Neural cell (in vitro differentiated cells): ENCODE measurements at regions not wholly inside any gene's neighbourhood (a gene's known extent, or its start where the extent isn't known, plus 50 kb on each side); places are given as distances from the start of the nearest gene placed in this dataset.

Experiments used
- H2AFZ ChIP-seq: fragments of 200-600, 300-800 bp; sonication (generic), shearing (Covaris generic); 2 replicates; pipeline ENCODE4 v1.6.0; 2014; ENCODE audit warnings: low read depth, mild to moderate bottlenecking, antibody characterized with exemption, low read length, moderate library complexity
- H3F3A ChIP-seq: fragments of 200-600 bp; shearing (Covaris generic); 2 replicates; pipeline ENCODE4 v1.6.1; 2016; ENCODE audit warnings: mild to moderate bottlenecking, moderate library complexity, mixed read lengths, antibody characterized with exemption, low read length; ENCODE audit not compliant: insufficient read depth, poor library complexity, severe bottlenecking
- H3K27ac ChIP-seq: fragments of 200-600, 300-800 bp; sonication (generic), shearing (Covaris generic); 2 replicates; pipeline ENCODE4 v1.5.1; 2014; ENCODE audit warnings: mild to moderate bottlenecking, low read length, moderate library complexity
- H3K27me3 ChIP-seq: fragments of 300-800, 200-600 bp; sonication (generic), shearing (Covaris generic); 2 replicates; pipeline ENCODE4 v1.6.0; 2014; ENCODE audit warnings: mild to moderate bottlenecking, low read depth, low read length, moderate library complexity; ENCODE audit not compliant: insufficient read depth
- H3K36me3 ChIP-seq: fragments of 300-800, 200-600 bp; sonication (generic), shearing (Covaris generic); 2 replicates; pipeline ENCODE4 v1.5.1; 2014; ENCODE audit warnings: mild to moderate bottlenecking, antibody characterized with exemption, low read length, moderate library complexity; ENCODE audit not compliant: insufficient read depth
- H3K4me2 ChIP-seq: fragments of 300-800, 200-600 bp; sonication (generic), shearing (Covaris generic); 2 replicates; pipeline ENCODE4 v1.6.0; 2014; ENCODE audit warnings: mild to moderate bottlenecking, low read length
- H3K4me3 ChIP-seq: fragments of 300-800, 200-600 bp; sonication (generic), shearing (Covaris generic); 2 replicates; pipeline ENCODE4 v1.5.1; 2014; ENCODE audit warnings: mild to moderate bottlenecking, low read length, moderate library complexity
- H3K79me2 ChIP-seq: fragments of 200-600 bp; shearing (Covaris generic); replicated peaks from 2 replicates; pipeline ENCODE4 v1.6.0; 2014; ENCODE audit warnings: mild to moderate bottlenecking, low read length, moderate library complexity; ENCODE audit not compliant: insufficient read depth
- H3K9ac ChIP-seq: fragments of 300-800, 200-600 bp; sonication (generic), shearing (Covaris generic); 2 replicates; pipeline ENCODE4 v1.6.1; 2016; ENCODE audit warnings: mild to moderate bottlenecking, low read length, mixed read lengths
- H3K9me2 ChIP-seq: fragments of 200-600 bp; shearing (Covaris generic); 2 replicates; pipeline ENCODE4 v1.6.1; 2016; ENCODE audit warnings: mild to moderate bottlenecking, low read length, mixed read lengths; ENCODE audit not compliant: insufficient read depth
- H3K9me3 ChIP-seq: fragments of 200-600, 300-800 bp; sonication (generic), shearing (Covaris generic); 2 replicates; pipeline ENCODE4 v1.6.1; 2016; ENCODE audit warnings: mild to moderate bottlenecking, mixed run types, low read length, moderate library complexity, mixed read lengths
- H4K20me1 ChIP-seq: fragments of 200-600 bp; shearing (Covaris generic); 2 replicates; pipeline ENCODE4 v1.6.1; 2016; ENCODE audit warnings: mild to moderate bottlenecking, mixed run types; ENCODE audit not compliant: insufficient read depth
- EP300 ChIP-seq: fragments of 450-650 bp; conservative IDR thresholded peaks from 2 replicates; pipeline ENCODE4 v1.6.1; 2014; ENCODE audit warnings: antibody characterized with exemption, mild to moderate bottlenecking, moderate library complexity; ENCODE audit not compliant: poor library complexity, severe bottlenecking
- EZH2 ChIP-seq: fragments of 200-600, 300-800 bp; shearing (Covaris generic), sonication (generic); IDR thresholded peaks from 2 replicates; pipeline ENCODE4 v1.6.1; 2014; ENCODE audit warnings: antibody characterized with exemption, low read length, borderline replicate concordance, mild to moderate bottlenecking; ENCODE audit not compliant: insufficient read depth, poor library complexity, severe bottlenecking
- MXI1 ChIP-seq: fragments of 450-650 bp; conservative IDR thresholded peaks from 2 replicates; pipeline ENCODE4 v1.6.1; 2014; ENCODE audit warnings: antibody characterized with exemption, mild to moderate bottlenecking; ENCODE audit not compliant: poor library complexity, severe bottlenecking
- POLR2AphosphoS5 ChIP-seq: IDR thresholded peaks from 2 replicates; pipeline ENCODE4 v1.6.1; 2012
- RAD21 ChIP-seq: fragments of 450-650 bp; conservative IDR thresholded peaks from 2 replicates; pipeline ENCODE4 v1.6.1; 2014; ENCODE audit warnings: antibody characterized with exemption, mild to moderate bottlenecking, moderate library complexity
- SMC3 ChIP-seq: fragments of 450-650 bp; conservative IDR thresholded peaks from 2 replicates; pipeline ENCODE4 v1.6.1; 2014; ENCODE audit warnings: antibody characterized with exemption, mild to moderate bottlenecking, moderate library complexity; ENCODE audit not compliant: poor library complexity
- TAF1 ChIP-seq: IDR thresholded peaks from 2 replicates; pipeline ENCODE4 v1.6.1; 2012; ENCODE audit warnings: low read depth
- TF ChIP-seq, protein P1 (sequence below): IDR thresholded peaks from 2 replicates; pipeline ENCODE4 v1.6.1; 2012; ENCODE audit warnings: borderline replicate concordance
- TF ChIP-seq, protein P2 (sequence below): fragments of 450-650 bp; IDR thresholded peaks from 2 replicates; pipeline ENCODE4 v1.5.1; 2014; ENCODE audit warnings: antibody characterized with exemption, mild to moderate bottlenecking, moderate library complexity; ENCODE audit not compliant: poor library complexity, severe bottlenecking

DNA sequence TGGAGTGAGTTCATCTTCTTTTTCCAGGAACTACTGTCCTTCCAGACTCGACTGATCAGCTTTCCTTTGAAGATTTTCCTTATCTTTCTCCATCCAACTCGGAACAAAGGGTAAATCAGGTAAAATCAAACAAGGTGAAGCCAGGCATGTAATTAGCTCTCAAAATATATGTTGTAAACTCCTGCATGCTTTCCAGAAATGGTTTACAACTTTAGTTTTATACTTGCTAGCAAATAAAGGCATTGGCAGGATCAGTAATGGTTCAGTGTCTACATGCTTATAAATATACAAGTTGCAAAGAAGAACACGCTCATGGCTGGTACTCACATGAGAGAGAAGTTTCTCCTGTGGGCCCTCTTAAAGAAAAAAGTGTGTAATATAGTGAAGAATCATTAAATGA lies 102.5 kb downstream of the FSCB start:
- peaks cover 3% of the 10 kb centered on the region for H3F3A ChIP-seq
- H3K4me2 ChIP-seq = peak overlapping the region; percentile 29
- no peak overlapping the region for H3K9ac ChIP-seq
- TF ChIP-seq MXI1 (no peak), EZH2 (no peak), SMC3 (no peak)
- H4K20me1 ChIP-seq = no peaks in the 10 kb centered on the region
- H3K79me2 ChIP-seq = no peaks in the 10 kb centered on the region
- no peaks in the 10 kb centered on the region for H3K9me2 ChIP-seq
- no peaks in the 10 kb centered on the region for H3K36me3 ChIP-seq
- peak overlapping the region; percentile 42 for H3K4me3 ChIP-seq
- H2AFZ ChIP-seq = no peak overlapping the region
- H3K9me3 ChIP-seq = no peaks in the 10 kb centered on the region
- H3K27me3 ChIP-seq = no peaks in the 10 kb centered on the region
- peak overlapping the region; percentile 36 for H3K27ac ChIP-seq

DNA sequence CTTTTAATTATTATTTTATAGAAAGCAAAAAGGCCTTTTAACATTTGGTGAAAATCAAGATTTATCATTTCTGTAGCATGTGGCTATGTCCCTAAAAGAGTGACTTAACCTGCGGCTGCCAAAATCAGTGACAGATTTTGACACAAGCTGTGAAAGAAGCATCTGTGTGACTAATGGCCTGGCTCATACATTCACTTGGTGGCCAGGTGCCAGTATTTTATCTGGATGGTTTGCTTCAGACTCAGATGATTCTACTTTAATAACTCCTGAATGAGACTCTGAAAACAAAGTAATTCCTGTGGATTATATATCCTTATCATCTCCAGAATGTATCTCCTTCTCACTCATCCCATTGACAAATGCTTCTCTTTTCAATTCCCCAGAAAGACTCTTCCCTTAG lies 103.0 kb downstream of the FSCB start:
- no peaks in the 10 kb centered on the region for H3K9me3 ChIP-seq
- TF ChIP-seq EZH2 = no peak
- no peak for TF ChIP-seq TAF1
- TF ChIP-seq RAD21 = no peak
- no peak for TF ChIP-seq MXI1
- TF ChIP-seq, protein P1, sequence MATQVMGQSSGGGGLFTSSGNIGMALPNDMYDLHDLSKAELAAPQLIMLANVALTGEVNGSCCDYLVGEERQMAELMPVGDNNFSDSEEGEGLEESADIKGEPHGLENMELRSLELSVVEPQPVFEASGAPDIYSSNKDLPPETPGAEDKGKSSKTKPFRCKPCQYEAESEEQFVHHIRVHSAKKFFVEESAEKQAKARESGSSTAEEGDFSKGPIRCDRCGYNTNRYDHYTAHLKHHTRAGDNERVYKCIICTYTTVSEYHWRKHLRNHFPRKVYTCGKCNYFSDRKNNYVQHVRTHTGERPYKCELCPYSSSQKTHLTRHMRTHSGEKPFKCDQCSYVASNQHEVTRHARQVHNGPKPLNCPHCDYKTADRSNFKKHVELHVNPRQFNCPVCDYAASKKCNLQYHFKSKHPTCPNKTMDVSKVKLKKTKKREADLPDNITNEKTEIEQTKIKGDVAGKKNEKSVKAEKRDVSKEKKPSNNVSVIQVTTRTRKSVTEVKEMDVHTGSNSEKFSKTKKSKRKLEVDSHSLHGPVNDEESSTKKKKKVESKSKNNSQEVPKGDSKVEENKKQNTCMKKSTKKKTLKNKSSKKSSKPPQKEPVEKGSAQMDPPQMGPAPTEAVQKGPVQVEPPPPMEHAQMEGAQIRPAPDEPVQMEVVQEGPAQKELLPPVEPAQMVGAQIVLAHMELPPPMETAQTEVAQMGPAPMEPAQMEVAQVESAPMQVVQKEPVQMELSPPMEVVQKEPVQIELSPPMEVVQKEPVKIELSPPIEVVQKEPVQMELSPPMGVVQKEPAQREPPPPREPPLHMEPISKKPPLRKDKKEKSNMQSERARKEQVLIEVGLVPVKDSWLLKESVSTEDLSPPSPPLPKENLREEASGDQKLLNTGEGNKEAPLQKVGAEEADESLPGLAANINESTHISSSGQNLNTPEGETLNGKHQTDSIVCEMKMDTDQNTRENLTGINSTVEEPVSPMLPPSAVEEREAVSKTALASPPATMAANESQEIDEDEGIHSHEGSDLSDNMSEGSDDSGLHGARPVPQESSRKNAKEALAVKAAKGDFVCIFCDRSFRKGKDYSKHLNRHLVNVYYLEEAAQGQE = no peak
- TF ChIP-seq, protein P2, sequence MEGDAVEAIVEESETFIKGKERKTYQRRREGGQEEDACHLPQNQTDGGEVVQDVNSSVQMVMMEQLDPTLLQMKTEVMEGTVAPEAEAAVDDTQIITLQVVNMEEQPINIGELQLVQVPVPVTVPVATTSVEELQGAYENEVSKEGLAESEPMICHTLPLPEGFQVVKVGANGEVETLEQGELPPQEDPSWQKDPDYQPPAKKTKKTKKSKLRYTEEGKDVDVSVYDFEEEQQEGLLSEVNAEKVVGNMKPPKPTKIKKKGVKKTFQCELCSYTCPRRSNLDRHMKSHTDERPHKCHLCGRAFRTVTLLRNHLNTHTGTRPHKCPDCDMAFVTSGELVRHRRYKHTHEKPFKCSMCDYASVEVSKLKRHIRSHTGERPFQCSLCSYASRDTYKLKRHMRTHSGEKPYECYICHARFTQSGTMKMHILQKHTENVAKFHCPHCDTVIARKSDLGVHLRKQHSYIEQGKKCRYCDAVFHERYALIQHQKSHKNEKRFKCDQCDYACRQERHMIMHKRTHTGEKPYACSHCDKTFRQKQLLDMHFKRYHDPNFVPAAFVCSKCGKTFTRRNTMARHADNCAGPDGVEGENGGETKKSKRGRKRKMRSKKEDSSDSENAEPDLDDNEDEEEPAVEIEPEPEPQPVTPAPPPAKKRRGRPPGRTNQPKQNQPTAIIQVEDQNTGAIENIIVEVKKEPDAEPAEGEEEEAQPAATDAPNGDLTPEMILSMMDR = no peak
- no peak for TF ChIP-seq SMC3
- TF ChIP-seq POLR2AphosphoS5 = no peak
- TF ChIP-seq EP300 = no peak
- no peaks in the 10 kb centered on the region for H3K27me3 ChIP-seq
- no peaks in the 10 kb centered on the region for H3K79me2 ChIP-seq
- H3K9me2 ChIP-seq = no peaks in the 10 kb centered on the region
- no peak overlapping the region for H3K9ac ChIP-seq
- peak overlapping the region; percentile 42 for H3K4me3 ChIP-seq
- H4K20me1 ChIP-seq = no peaks in the 10 kb centered on the region
- H3K36me3 ChIP-seq = no peaks in the 10 kb centered on the region
- H3K4me2 ChIP-seq = peak overlapping the region; percentile 29
- H3F3A ChIP-seq = peaks cover 3% of the 10 kb centered on the region
- peak overlapping the region; percentile 36 for H3K27ac ChIP-seq
- H2AFZ ChIP-seq = no peak overlapping the region

DNA sequence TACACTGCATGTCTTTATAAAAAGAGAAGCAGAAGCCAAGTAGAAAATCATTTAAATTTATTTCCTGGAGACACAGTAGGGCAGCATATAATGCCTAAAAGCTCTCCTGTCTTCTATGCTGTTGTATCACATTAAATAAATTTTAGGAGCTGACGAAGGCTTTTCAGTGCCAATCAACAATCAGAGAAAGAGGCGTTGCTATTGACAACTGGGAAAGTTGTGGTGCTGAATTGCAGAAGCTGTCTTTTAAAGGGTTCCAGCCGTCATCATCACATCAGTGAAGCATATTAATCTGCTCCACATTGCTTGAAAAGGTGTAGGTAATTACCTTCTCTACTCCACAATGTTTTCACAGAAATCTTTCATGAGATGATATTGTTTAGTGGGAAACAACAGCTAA lies 103.9 kb downstream of the FSCB start:
- Histone ChIP-seq H3K4me3 (no peak overlapping the region), H3K4me2 (no peak overlapping the region), H3K9ac (no peak overlapping the region), H3F3A (peaks cover 3% of the 10 kb centered on the region), H3K27me3 (no peaks in the 10 kb centered on the region), H3K9me3 (no peaks in the 10 kb centered on the region), H3K36me3 (no peaks in the 10 kb centered on the region), H3K27ac (peak overlapping the region; percentile 48), H2AFZ (no peak overlapping the region), H4K20me1 (no peaks in the 10 kb centered on the region), H3K9me2 (no peaks in the 10 kb centered on the region), H3K79me2 (no peaks in the 10 kb centered on the region)
- no peak for TF ChIP-seq RAD21
- TF ChIP-seq POLR2AphosphoS5 = peak; percentile 71
- TF ChIP-seq, protein P2 = no peak
- TF ChIP-seq EP300 = peak; percentile 91
- TF ChIP-seq MXI1 = no peak
- TF ChIP-seq TAF1 = no peak
- no peak for TF ChIP-seq EZH2
- TF ChIP-seq, protein P1 = peak; percentile 33
- TF ChIP-seq SMC3 = no peak
